Stimulated activated CD4-positive, alpha-beta T cell treated with anti-CD3 and anti-CD28 coated beads, Interleukin-1b, Interleukin-23, amount 100 ng/mL, for 48 hours (primary cell): ENCODE measurements at regions not wholly inside any gene's neighbourhood (a gene's known extent, or its start where the extent isn't known, plus 50 kb on each side); places are given as distances from the start of the nearest gene placed in this dataset.
"Not testable (repeated sequence)": the region's sequence is repeated elsewhere in the genome, so short reads cannot be mapped to it uniquely, and the experiment has no call there.

Source experiments
- DNase-seq: peaks from one replicate; pipeline ENCODE4 v3.0.0-alpha.2; 2020

DNA sequence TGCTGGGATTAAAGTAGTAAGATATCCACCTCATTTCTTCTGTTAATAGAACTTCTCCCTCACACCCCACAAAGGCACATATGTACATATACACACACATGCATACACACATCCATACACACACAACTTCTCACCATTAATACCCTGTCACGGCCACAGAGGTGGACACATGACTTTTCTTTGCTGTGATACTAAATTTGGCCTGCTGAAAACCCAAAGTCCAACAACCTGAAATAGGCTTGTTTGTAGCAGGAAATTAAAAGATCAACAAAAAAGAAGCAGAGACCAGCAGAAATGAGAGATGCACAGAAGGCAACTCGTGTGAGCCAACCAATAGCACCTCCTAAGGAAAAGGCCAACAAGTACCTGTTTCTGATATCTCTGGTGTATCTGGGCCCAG, 128.7 kb upstream of the PCGF5 start:
- DNase-seq: no peak

DNA sequence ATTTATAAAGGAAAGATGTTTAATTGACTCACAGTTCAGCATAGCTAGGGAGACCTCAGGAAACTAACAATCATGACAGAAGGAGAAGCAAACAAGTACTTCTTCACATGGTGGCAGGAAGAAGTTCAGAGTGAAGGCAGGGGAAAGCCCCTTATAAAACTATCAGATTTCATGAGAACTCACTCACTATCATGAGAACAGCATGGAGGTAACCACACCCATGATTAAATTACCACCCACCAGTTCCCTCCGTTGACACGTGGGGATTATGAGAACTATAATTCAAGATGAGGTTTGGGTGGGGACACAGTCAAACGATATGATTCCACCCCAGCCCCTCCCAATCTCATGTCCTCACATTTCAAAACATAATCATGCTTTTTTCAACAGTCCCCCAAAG, 124.2 kb upstream of the PCGF5 start:
- no peak for DNase-seq

DNA sequence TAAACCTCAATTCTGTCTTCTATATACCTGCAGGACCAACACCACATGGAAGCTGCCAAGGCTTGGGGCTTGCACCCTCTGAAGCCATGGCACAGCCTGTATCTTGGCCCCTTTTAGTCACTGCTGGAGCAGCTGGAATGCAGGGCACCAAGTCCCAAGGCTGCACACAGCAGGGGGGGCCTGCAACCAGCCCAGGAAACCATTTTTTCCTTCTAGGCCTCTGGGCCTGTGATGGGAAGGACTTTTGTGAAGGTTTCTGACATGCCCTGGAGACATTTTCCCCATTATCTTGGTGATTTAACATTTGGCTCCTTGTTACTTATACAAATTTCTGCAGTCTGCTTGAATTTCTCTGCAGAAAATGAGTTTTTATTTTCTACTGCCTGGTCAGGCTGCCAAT, 123.2 kb upstream of the PCGF5 start:
- no peak for DNase-seq

DNA sequence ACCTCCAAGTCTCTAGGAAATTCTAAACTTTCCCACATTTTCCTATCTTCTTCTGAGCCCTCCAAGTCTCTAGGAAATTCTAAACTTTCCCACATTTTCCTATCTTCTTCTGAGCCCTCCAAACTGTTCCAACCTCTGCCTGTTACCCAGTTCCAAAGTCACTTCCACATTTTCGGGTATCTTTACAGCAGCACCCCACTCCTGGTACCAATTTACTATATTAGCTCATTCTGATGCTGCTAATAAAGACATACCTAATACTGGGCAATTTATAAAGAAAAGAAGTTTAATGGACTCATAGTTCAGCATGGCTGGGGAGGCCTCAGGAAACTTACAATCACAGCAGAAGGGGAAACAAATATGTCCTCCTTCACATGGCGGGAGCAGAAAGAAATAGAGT, 122.4 kb upstream of the PCGF5 start:
- DNase-seq: not testable (repeated sequence)

DNA sequence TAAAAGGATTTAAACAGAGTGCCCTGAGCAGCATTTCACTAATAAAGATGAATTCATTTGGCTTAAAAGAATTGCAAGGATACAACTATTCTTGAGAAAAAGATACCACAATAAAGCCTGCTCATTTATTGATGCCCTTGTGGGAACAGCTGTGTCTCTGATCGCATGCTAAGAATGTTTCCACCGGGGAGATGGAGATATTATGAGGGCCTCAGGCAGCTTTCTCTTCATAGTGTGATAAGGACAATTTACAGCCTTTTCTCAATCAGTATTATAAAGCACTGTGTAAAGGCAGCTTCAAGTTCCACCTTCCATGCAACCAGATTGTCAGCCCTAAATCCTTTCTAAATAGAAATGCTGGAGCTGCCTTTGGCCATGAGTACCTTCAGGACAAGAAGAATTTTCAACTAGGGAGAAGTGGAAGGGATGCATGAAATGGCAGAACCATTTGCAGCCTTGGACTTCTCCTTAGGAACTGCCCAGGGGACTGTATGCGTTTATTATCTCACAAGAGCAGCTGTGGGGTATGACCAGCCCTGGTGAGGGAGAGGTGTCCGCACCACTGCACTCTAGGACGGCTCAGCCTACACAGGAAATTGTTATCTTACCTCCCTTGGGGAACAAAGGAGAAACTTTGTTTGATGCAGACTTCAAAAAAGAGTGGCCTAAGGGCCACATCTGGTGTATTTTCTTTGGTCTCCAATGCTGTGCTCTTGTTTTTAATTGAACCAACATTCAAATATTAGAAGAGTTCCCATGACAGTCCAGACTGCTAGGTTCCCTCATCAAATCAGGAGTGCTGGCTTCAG, 116.9 kb upstream of the PCGF5 start:
- no peak for DNase-seq

DNA sequence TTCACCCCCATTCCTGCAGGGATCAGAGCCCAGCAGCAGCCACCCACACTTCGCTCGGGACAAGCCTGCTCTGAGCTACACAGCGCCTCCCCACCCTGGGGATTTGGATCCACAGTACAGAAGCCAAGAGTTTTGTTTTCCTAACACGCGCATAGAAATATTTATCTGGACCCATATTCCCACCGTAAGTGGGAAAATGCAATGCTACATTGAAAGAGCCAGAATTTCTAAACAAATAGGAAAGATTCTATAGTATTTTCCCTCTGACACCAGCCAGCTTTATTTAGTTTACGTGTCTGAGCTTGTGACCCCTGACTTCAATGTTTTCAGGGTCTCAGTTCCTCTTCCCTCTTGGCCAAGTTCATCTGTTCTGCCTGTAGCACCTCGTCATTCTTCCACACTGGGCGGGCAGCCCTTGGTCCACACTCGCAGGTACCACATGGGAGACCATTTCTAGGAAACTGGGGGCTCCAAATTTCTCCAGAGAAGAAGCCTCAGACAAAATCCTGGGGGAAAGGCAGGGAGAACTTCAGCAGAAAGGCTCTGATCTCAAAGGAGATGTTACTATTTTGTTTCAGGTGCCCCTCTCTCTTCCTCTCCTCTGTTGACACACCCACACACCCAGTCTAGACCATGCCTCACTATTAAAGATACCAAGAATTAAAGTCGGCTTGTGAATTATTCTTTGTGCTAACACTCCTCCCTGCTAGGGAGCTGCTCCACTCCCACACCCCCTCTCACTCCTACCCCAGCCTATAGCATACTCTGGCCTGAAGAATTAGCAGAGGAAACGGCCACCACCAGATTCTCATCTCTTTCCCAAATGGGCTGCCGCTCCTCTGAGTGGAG, 116.0 kb upstream of the PCGF5 start:
- no peak for DNase-seq

DNA sequence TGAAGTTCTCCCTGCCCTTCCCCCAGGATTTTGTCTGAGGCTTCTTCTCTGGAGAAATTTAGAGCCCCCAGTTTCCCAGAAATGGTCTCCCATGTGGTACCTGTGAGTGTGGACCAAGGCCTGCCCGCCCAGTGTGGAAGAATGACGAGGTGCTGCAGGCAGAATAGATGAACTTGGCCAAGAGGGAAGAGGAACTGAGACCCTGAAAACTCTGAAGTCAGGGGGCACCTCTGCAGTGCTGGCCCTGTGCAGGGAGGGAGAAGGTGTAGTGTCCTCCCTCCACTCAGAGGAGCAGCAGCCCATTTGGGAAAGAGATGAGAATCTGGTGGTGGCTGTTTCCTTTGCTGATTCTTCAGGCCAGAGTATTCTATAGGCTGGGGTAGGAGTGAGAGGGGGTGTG, 115.2 kb upstream of the PCGF5 start:
- no peak for DNase-seq

DNA sequence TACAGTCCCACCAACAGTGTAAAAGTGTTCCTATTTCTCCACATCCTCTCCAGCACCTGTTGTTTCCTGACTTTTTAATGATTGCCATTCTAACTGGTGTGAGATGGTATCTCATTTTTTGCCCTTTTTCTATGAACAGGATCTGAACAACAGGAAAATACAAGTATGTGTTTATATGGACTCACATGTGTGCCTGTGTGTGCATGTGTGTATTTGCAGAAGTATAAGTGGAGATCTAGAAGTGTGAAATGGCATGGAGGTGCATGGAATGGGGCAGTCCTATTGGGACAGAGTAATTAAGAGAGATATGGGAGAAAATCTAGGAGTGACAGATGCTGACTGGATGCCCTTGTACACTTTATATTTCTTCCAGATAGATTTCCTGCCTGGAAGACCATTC, 111.6 kb upstream of the PCGF5 start:
- DNase-seq: no peak

DNA sequence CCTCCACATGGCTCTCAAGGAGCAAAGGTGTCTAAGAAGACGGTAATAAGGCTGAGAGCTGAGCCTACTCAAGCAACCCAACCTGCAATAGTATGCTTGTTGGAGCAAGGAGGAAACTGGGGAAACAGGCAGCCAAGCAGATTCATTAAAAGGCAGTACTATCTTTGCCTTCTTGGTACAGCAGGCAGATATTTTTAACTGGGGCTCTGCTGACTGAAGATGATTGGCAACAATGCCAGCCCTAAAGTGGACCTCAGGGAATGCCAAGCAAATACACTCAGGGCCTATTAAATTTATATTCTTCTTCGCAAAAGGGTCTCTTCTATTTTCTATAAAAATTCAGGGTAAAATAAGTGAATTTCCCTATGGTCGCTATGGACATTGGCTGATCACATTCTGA, 109.4 kb upstream of the PCGF5 start:
- DNase-seq: no peak

DNA sequence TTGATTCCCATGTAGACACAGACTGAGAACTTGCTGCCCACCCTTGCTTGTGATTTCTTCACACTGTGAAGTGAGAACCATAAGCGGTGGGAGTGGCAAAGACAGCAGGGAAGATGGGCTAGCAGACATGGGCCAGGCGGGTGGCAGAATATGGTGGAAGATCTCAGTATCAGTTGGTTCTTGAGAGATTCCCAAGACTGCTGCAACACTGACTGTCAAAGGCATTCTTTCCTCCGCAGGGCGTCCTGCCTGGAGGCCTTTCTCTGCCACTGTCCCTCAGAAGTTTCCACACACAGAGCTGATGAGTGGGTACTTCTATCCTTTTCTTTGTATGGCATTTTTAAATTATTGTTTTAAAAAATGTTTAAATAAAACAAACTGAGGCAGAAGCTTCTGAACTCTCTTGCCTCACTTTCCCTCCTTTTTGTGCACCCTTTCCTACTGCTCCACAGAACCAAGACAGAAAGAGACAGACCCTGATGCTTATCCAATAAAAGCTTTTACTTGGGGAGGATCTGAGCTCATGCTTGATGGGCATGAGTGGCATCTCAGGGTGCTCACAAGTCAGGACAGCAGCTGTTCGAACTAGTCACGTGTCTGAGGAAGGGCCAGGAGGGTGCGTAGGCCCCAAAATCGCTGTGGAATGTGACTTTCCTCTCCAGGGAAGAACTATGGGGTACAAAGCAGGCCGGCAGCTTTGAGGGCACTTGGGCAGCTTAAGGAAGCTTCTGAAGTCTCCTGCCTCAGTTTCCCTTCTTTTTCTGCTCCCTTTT, 104.7 kb upstream of the PCGF5 start:
- DNase-seq: no peak

DNA sequence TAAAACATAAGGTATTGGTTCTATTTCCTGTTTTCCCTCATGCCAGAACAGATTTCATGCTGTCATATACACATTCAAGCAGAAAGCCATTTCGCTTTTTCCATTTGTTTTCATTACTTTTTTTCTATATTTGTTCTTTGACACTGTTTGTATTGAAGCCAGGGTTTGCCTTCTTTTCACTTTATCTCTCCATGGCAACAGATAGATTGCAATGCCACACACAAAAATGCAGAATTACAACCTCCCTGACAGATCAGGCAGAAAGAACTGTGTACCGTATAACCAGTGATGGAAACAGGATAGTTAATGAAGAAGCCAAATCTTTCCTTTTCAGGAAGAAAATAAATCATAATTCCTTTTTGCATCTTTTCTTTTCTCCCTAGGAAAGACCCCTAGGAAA, 103.0 kb upstream of the PCGF5 start:
- DNase-seq: no peak

DNA sequence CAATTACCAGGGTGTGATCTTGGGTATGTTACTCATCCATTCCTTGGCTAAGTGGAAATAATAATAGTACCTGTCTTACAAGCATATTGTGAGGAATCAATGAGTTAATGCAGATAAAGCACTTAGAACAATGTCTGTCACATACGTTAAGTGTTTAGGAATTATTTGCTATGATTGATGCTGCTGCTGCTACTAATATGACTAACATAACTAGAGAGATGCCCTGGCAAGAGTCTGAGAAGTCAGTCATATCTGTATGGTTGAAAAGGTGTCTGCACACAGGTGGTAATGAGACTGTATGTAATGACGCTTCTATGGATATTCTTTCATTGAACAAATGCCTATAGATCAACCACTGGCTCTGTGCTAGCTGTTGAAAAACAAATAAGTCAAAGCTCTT, 100.1 kb upstream of the PCGF5 start:
- no peak for DNase-seq

DNA sequence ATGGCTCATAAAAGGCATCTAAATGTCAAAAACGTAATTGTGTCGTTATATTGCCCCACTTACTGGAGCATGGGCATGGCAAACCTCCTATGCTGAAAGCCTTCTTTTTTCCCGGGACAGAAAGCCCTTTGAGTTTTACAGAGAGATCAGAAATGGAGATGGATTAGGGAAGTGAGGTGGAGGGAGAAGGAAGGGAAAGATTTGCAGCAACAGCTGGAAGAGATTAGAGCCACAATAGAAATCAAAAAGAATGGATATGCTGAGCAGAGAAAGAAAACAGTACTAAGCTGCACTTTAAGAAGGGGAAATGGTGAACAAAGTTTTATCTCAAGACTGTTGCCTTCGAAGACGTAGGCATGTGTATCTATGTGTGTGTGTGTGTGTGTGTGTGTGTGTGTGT, 97.2 kb upstream of the PCGF5 start:
- no peak for DNase-seq

DNA sequence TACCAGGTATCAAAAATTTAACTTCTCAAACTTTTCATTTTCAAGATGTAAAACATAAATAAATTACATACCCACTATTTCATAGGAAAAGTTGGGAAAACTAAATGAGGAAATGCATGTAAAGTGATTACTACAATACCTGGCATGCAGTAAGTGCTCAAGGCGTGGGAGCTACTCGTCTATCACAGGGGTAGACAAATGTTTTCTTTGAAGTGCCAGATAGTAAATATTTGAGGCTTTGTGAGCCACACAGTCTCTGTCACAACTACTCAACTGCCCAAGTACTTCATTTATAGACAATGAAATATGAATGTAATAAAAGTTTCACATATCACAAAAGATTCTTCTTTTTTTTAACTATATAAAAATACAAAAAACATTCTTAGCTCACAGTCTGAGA, 96.4 kb upstream of the PCGF5 start:
- DNase-seq: no peak

DNA sequence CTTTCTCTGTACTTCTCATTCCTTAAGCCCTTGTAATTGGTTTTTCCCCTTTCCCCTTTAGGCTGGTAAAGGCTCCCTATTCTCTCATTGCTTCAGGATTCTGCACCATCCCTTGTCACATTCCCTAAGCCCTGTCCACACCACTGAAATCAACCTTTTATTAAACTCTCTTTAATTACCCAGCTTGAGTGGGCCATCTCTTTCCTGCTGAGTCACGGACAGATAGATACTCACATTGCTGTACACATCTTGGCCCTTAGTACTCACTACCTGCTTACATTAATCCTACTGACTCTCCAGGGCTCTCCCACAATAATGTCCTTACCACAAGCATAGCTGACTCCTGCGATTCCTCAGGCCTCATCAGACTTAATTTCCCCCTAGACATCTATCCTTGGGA, 94.0 kb upstream of the PCGF5 start:
- DNase-seq: no peak

DNA sequence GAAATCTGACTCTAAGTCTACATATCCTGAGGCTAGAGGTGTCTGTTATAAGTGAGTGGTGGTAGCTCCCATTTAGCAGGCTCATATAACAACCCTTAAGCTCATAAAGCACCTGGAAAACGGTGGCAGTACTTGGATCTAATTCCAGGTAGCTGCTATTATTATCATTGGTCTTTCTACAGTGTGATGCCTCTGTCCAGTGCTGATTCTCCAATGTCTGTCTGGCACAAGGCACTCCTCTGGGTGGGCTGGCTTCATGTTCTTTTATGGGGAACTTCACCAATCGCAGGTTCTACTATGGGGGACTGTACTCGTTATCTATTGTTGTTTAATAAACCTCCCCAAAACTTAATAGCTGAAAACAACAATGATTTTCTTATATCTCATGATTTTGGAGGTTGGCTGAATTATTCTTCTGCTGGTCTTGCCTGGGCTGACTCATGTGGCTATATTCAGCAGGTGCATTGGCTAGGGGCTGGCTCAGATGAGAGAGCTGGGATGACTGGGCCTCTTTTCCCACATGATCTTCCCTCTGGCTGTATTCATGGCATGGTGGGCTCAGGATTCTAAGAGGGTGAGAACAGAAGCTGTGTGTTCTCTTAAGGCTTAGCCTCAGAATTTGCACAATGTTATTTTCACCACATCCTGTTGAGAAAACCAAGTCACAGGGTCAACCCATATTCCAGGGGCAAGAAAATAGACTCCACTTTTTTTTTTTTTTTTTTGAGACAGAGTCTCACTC, 93.0 kb upstream of the PCGF5 start:
- DNase-seq: no peak

DNA sequence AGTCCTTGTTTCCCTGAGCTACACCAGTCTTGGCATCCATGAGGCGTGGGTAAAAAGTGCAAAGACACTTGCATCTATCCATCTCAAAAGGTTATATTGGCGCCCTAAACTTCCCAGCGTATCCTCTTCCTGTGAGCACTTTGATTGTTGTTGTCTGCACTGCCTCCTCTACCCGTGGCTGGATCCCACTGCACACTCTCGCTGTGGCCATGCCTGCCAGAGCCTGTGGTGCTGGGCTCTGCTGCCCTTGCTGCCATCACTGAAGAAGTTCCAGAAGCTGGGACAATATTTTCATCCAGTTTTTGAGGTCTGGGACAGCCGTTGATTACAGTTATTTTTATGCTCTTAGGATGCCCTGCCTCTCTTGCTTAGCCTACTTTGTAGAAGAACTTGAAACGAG, 85.3 kb upstream of the PCGF5 start:
- DNase-seq: no peak

DNA sequence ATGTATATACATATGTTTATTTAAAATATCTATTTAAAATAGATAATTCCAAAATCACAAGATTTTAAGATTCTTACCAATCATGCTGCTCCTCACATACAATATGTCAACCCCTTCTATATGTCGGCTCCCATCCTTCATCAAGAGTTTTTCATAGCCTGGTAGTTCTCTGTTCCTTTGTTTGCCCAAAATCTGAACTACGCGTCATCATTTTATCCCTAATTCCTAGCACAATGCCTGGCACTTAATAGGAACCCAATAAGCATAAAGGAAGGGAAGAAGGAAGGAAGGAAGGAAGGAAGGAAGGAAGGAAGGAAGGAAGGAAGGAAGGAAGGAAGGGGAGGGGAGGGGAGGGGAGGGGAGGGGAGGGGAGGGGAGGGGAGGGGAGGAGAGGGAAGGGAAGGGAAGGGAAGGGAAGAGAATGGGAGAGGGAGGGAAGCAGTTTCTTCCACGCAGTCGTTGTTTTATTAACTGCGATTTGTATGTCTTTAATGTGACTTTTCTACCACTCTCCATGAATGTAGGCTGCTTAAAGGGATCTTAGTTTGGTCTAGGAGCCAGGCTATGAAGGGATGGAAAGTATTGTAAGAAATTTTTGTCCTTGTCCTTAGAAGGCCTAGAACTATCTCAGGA, 83.3 kb upstream of the PCGF5 start:
- no peak for DNase-seq

DNA sequence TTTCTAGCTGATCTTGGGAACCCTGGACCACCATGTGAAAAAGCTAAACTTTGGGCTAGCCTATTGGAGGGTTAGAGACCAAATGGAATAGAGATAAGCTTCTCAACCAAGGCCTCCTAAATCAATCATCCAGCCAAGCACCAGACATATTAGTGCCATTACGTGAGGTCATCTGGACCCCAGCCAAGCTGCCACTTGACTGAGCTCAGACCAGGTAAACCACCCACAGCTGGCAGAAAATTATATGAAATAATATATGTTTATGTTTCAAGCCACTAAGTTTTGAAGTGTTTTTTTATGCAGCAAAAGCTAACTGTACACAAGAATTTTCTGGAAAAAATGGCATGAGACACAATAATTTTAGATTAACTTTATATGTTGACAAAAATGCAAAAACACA, 82.6 kb upstream of the PCGF5 start:
- no peak for DNase-seq

DNA sequence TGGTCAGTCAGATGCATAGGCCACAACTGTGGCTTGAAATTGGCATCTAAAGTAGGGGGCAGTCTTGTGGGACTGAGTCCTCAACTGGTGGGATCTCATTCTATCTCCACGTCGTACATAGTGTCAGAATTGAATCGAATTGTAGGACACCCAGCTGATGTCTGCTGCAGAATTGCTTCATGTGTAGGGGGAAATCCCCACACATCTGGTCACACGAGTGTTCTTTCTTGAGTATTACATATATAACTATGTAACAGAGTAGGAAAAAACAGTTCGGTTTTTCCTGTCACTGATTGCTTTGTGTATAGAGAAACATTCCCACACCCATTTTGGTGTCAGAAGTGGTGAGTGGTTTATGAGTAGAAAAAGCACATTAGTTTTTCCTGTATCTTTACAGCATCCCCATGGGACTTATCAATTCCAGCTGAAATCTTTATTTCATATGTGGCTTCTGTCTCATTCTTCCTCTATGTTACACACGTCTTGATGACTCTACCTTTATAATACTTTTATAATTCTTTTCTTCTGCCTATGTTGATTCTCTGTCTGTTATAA, 79.4 kb upstream of the PCGF5 start:
- DNase-seq: no peak

DNA sequence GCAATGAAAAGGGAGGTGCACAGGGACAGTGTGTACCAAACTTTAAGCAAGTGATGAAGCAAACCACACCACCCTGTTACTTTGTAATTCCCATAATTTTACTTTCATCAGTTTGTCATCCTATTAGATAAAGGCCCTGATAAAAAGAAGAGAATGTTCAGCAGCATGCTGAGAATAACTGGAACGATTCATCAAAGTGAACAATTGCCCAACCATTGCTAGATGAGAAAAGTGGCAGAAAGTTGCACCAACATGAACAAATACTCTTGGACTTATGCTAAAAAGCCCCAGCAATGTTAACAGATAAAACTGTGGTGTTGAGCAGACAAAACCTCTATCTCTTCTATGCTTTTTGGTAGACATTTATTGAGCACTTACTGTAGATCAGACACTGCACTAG, 75.5 kb upstream of the PCGF5 start:
- no peak for DNase-seq

DNA sequence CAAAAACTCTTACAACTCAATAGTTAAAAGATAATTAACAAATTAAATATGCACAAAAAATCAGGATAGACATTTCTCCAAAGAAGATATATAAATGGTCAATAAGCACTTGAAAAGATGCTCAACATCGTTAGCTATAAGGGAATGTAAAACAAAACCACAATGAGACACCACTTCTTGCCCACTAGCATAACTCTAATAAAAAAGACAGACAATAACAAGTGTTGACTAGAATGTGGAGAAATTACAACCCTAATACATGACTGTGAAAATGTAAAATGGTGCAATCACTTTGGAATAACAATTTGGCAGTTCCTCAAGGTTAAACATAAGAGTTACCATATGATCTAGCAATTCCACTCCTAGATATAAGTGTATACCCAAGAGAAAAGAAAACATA, 74.3 kb upstream of the PCGF5 start:
- no peak for DNase-seq
